SU-DHL-6 (cell line): ENCODE measurements at regions not wholly inside any gene's neighbourhood (a gene's known extent, or its start where the extent isn't known, plus 50 kb on each side); places are given as distances from the start of the nearest gene placed in this dataset.

Experiments used
- H2AFZ ChIP-seq: fragments of 200-600 bp; sonication (generic); 2 replicates; pipeline ENCODE4 v1.6.1; 2014; ENCODE audit warnings: low read depth, mild to moderate bottlenecking, moderate library complexity, mixed read lengths, antibody characterized with exemption, low read length; ENCODE audit not compliant: severe bottlenecking
- H3F3A ChIP-seq: fragments of 200-600 bp; shearing (Covaris generic); 2 replicates; pipeline ENCODE4 v1.6.0; 2016; ENCODE audit warnings: antibody characterized with exemption, mild to moderate bottlenecking; ENCODE audit not compliant: insufficient read depth
- H3K27ac ChIP-seq: fragments of 200-600 bp; sonication (generic); 2 replicates; pipeline ENCODE4 v1.5.1; 2016; ENCODE audit warnings: low read depth, mild to moderate bottlenecking, low read length, moderate library complexity, mixed read lengths
- H3K27me3 ChIP-seq: fragments of 200-600 bp; sonication (generic), shearing (Covaris generic); 2 replicates; pipeline ENCODE4 v1.6.0; 2014; ENCODE audit warnings: mild to moderate bottlenecking, low read length
- H3K36me3 ChIP-seq: fragments of 200-600 bp; sonication (generic); 2 replicates; pipeline ENCODE4 v1.6.1; 2014; ENCODE audit warnings: mild to moderate bottlenecking, low read length, mixed read lengths
- H3K4me2 ChIP-seq: fragments of 300-600, 200-600 bp; shearing (Covaris generic), sonication (generic); 2 replicates; pipeline ENCODE4 v1.6.0; 2014; ENCODE audit warnings: low read length, low read depth, mild to moderate bottlenecking; ENCODE audit not compliant: poor library complexity, severe bottlenecking
- H3K4me3 ChIP-seq: fragments of 200-600 bp; sonication (generic); 2 replicates; pipeline ENCODE4 v1.5.1; 2014; ENCODE audit warnings: antibody characterized with exemption, low read length, mild to moderate bottlenecking, mixed read lengths; ENCODE audit not compliant: insufficient read depth, poor library complexity, severe bottlenecking
- H3K79me2 ChIP-seq: fragments of 200-600 bp; sonication (generic); 2 replicates; pipeline ENCODE4 v1.6.1; 2014; ENCODE audit warnings: mild to moderate bottlenecking, low read length, moderate library complexity; ENCODE audit not compliant: insufficient read depth
- H3K9ac ChIP-seq: fragments of 200-600 bp; sonication (generic); 2 replicates; pipeline ENCODE4 v1.7.0; 2014; ENCODE audit warnings: mild to moderate bottlenecking, low read length
- H3K9me2 ChIP-seq: fragments of 200-600 bp; sonication (generic); replicated peaks from 2 replicates; pipeline ENCODE4 v1.6.1; 2014; ENCODE audit warnings: low read length; ENCODE audit not compliant: insufficient read depth
- H3K9me3 ChIP-seq: fragments of 200-600 bp; sonication (generic); 2 replicates; pipeline ENCODE4 v1.6.1; 2014; ENCODE audit warnings: low read length, mixed read lengths; ENCODE audit not compliant: insufficient read depth
- H4K20me1 ChIP-seq: fragments of 200-600 bp; sonication (generic); 2 replicates; pipeline ENCODE4 v1.6.1; 2014; ENCODE audit warnings: low read depth, mild to moderate bottlenecking, antibody characterized with exemption, low read length, moderate library complexity, mixed read lengths
- EZH2phosphoT487 ChIP-seq: fragments of 200-600 bp; sonication (generic), shearing (Covaris generic); conservative IDR thresholded peaks from 2 replicates; pipeline ENCODE4 v1.6.1; 2018; ENCODE audit warnings: mild to moderate bottlenecking, antibody characterized with exemption, low read length, moderate library complexity, mixed read lengths
- TF ChIP-seq, protein P1 (sequence below): fragments of 200-600 bp; sonication (generic); IDR thresholded peaks from one replicate; pipeline ENCODE4 v1.5.1; 2017; ENCODE audit warnings: antibody characterized with exemption, mild to moderate bottlenecking, low read length, moderate library complexity; ENCODE audit not compliant: insufficient read depth, poor library complexity, severe bottlenecking

DNA sequence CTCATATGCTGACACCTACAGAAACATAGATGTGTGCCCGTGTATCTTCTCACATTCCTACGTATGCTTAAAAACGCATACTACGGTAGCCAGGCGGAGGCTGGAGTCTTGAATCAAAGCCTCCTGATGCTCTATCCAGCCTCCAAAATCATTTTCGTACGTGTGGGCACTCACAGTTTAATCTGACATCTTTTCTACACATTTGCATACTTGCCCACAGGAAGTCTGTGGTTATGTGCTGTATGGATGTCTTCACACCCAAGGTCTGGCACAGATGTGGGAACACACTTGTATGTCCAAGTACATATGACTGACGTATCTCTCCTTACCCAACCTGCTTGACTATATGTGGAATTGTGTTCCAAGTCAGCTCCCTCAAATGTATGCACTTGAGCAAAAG, 561.8 kb upstream of the CADM1 start:
- H3K36me3 ChIP-seq, result no peaks in the 10 kb centered on the region
- H3K4me2 ChIP-seq, result no peak overlapping the region

DNA sequence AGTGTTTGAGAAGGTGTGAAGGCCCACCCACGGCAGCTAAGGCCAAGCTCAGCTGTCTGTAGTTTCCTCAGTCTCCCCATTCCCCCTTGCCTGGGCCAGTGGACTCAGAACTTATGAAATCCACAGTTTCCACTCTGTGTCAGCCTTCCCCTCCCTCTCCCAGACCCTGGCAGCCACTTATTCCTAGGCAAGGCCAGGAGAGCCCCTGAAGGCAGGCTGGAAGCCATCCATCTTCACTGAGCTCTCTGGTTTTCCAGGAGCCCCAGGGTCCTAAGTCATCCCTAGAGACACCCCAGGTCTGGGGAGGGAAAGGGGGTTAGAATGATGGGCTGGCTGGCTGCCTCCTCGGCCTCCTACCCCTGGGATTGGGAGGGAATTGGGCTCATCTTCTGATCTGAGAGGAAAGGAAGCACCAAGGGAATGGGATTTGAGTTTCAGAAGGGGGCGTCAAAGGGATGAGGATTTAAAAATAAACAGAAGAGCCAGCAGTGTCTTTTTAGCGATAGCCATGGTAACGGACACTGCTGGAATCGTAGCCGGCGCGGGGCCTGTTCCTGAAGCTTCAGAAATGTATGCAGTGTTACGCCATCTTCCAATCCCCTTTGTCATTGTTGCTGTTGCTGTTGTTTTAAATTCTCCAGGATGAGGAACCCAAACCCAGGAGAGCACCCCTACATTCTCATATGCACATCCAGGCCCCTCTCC, 561.1 kb upstream of the CADM1 start:
- TF ChIP-seq EZH2phosphoT487, result no peak
- TF ChIP-seq, protein P1, sequence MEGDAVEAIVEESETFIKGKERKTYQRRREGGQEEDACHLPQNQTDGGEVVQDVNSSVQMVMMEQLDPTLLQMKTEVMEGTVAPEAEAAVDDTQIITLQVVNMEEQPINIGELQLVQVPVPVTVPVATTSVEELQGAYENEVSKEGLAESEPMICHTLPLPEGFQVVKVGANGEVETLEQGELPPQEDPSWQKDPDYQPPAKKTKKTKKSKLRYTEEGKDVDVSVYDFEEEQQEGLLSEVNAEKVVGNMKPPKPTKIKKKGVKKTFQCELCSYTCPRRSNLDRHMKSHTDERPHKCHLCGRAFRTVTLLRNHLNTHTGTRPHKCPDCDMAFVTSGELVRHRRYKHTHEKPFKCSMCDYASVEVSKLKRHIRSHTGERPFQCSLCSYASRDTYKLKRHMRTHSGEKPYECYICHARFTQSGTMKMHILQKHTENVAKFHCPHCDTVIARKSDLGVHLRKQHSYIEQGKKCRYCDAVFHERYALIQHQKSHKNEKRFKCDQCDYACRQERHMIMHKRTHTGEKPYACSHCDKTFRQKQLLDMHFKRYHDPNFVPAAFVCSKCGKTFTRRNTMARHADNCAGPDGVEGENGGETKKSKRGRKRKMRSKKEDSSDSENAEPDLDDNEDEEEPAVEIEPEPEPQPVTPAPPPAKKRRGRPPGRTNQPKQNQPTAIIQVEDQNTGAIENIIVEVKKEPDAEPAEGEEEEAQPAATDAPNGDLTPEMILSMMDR, result no peak
- Histone ChIP-seq H3K4me3 (no peak overlapping the region), H2AFZ (no peak overlapping the region), H3K27me3 (no peaks in the 10 kb centered on the region), H3K9me3 (no peaks in the 10 kb centered on the region), H3K27ac (no peak overlapping the region), H3K4me2 (no peak overlapping the region), H3K9ac (no peak overlapping the region), H3K79me2 (no peaks in the 10 kb centered on the region), H3K9me2 (no peaks in the 10 kb centered on the region), H3F3A (no peaks in the 10 kb centered on the region), H4K20me1 (no peaks in the 10 kb centered on the region), H3K36me3 (no peaks in the 10 kb centered on the region)

More for the DNA sequence above, 561.8 kb upstream of the CADM1 start:
- Histone ChIP-seq H3K4me3 (no peak overlapping the region), H2AFZ (no peak overlapping the region), H3K79me2 (no peaks in the 10 kb centered on the region), H3F3A (no peaks in the 10 kb centered on the region), H3K9me2 (no peaks in the 10 kb centered on the region), H3K9me3 (no peaks in the 10 kb centered on the region), H3K27me3 (no peaks in the 10 kb centered on the region), H3K27ac (no peak overlapping the region), H4K20me1 (no peaks in the 10 kb centered on the region), H3K9ac (no peak overlapping the region)
- TF ChIP-seq EZH2phosphoT487, result no peak
- TF ChIP-seq, protein P1, result no peak

DNA sequence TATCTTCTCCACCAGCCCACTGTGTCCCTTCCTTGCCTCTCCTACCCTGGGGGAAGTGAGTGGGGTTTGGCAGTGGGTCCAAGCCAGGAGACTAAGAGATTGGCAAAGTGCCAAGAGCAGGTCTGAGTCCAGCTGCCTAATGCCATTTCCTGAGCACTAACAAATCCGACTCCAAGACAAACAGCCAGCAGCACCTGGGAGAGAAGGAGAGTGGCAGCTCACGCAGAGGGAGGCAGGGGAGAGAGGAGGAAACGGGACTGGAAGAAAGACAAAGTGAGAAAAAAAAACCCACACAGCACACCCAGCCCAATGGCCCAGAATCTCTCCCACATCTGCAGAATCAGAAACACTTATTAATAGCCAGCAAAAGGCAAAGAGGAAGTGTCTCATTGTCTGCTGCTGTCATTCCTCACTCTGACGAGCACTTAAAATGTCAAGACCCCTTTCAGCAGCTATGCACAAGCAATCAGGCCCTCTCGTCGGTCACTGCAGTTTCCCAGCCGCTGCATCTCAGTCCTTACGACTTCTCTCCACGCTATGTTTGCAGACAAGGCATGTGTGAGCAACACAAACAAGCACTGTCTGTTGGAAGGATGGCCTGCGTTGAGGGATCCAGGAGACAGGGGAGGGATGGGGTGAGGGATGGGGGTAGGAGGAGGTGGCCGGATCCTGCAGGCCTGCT, 558.4 kb upstream of the CADM1 start:
- no peaks in the 10 kb centered on the region for H3K79me2 ChIP-seq
- H3K27ac ChIP-seq, result no peak overlapping the region
- no peaks in the 10 kb centered on the region for H3F3A ChIP-seq
- H4K20me1 ChIP-seq, result no peaks in the 10 kb centered on the region
- H3K36me3 ChIP-seq, result no peaks in the 10 kb centered on the region
- H3K4me2 ChIP-seq, result no peak overlapping the region
- H3K4me3 ChIP-seq, result no peak overlapping the region
- no peak for TF ChIP-seq EZH2phosphoT487
- TF ChIP-seq, protein P1, result no peak
- no peaks in the 10 kb centered on the region for H3K9me3 ChIP-seq
- H3K27me3 ChIP-seq, result no peaks in the 10 kb centered on the region
- no peak overlapping the region for H3K9ac ChIP-seq
- no peaks in the 10 kb centered on the region for H3K9me2 ChIP-seq
- H2AFZ ChIP-seq, result no peak overlapping the region
